ENCODE measurements at regions not wholly inside any gene's neighbourhood (a gene's known extent, or its start where the extent isn't known, plus 50 kb on each side); places are given as distances from the start of the nearest gene placed in this dataset.
"Not testable (repeated sequence)": the region's sequence is repeated elsewhere in the genome, so short reads cannot be mapped to it uniquely, and the experiment has no call there.

GRCh38 chr1:234858722-234859121 lies 248.7 kb upstream of the IRF2BP2 start:
- DNase-seq = no peak

GRCh38 chr1:234856845-234857245 lies 246.9 kb upstream of the IRF2BP2 start:
- no peak for DNase-seq

- DNase-seq = no peak
Observed at GRCh38 chr1:234855851-234856250, 245.9 kb upstream of the IRF2BP2 start.

GRCh38 chr1:234854645-234855039 lies 244.7 kb upstream of the IRF2BP2 start:
- DNase-seq = no peak

DNA sequence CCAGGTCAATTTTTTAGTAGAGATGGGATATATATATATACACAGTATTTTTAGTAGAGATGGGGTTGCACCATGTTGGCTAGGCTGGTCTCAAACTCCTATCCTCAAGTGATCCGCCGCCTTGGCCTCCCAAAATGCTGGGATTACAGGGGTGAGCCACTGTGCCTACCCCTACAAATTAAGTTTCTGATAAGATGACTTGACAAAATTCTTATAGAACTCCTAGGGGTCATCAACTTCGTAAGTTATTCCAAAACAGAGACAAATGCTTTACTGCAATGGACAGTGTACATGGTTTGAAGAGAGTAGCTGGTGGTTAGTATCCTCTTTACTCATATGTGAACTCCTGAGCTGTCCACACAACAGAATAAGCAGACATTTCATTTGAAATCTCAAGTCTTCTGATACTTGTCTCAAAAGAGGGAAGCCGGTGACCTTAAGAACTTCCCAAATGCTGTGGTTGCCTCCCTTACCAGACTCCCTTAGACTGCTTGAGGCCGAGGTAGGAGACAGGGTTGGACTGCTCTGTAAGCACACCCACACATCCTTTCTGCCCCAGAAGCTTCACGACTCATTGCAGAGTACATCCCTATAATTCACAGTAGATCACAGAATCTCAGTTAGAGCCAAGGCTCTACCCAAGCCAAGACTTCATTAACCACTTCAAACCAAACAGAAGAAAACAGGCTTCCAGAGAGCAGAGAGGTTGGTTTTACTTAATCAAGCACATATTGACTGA lies 244.1 kb upstream of the IRF2BP2 start:
- no peak for DNase-seq

- DNase-seq = no peak
Observed at GRCh38 chr1:234852659-234853058, 242.7 kb upstream of the IRF2BP2 start.

DNA sequence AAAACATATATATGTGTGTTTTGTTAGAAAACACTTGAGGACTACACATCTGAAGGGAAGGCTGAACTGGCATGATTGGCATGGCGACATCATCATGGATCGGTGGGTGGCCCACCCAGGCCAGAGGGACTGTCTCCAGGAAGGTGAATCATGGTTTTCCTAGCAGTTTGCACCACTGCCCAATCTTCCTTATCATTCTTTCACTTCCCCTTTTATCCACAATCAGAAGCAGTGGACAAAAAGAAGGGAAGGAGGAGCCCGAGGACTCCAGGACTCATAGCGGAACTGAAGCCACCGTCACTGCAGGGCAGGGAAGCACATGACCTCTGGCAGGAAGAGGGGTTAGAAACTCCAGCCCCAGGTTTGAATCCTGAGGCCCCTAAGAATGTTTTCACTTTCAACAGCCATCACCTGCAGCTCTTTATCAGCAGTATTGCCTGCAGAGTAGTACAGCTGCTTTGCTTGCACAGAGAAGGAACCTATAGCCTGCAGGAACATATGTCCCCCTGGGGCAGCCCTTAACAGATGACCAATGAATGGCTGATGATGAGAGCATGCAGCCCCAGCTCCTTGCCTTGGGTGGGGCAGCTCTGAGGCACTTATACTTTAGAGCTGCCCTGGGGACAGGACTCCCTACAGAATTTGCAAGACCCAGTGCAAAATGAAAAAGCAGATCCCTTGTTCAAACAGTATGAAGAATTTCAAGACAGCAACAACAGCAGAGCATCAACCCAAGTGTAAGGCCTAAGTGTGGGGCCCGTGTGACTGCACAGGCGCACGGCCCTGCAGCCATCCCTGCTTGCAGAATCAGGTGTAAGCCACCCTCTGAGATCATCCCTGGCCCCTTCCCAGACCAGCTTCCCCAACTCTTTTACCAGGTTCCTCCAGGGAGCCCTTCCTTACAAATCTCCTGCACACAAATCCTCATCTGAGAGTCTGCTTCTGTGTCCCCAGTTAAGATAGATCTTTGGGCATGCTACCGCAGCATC lies 241.8 kb upstream of the IRF2BP2 start:
- no peak for DNase-seq

- no peak for DNase-seq
Observed at GRCh38 chr1:234849832-234850231, 239.9 kb upstream of the IRF2BP2 start.

DNA sequence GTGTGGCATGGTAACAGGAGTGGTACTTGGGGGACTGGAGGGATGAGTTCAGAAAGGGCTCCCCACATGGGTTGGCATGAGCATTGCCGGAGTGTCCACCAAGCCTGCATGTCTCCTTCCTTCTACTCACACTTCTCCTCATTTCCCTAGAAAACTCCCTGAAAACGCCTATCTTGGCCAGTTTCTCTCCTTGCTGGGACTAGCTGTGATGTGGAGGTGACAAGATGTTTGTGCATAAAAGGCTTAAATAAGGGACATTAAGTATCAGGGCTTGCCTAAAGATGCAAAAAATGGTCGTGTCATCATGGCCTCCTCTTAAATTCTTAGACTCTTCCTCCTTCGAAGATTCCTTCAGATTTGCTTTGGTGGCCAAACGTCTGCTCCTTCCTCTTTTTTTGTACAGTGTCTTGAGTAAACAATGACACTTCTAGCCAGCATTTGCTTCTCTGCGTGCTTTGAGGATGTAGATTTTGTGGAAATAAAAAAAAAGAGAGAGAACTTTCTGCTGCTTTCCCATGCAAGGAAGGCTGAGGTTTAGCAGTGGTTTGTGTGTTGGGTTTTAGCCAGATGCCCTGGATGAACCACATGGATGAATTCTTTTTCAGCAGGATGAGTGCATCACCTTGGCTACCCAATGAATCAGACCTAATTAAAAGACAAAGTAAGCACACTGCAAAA lies 239.1 kb upstream of the IRF2BP2 start:
- DNase-seq = no peak

DNA sequence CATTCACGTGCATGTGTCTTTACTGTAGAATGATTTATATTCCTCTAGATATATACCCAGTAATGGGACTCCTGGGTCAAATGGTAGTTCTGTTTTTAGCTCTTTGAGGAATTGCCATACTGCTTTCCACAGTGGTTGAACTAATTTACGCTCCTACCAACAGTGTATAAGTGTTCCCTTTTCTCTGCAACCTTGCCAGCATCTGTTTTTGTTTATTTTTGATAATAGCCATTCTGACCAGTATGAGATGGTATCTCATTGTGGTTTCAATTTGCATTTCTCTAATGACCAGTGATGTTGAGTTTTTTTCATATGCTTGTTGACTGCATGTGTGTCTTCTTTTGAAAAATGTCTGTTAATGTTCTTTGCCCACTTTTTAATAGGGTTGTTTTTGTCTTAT lies 236.8 kb upstream of the IRF2BP2 start:
- not testable (repeated sequence) for DNase-seq

DNA sequence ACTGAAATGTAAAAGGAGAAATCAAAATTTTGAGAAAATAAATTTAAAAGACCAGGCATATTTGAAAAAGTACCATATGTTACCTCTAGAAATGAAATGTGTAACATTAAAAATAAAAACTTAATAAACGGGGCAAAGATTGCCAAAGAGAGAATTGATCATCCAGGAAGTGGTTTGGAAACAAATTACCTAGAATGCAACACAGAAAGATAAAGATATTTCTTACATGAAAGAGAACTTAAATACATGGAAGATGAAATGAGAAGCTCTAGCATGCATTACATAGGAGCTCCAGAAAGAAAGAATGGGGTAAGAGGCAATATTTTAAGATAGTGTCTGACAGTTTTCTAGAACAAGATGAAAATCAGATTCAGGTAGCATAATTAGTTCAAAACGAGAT lies 235.9 kb upstream of the IRF2BP2 start:
- no peak for DNase-seq

- DNase-seq = peak; percentile 35
Observed at GRCh38 chr1:234845097-234845660, 235.2 kb upstream of the IRF2BP2 start.

DNA sequence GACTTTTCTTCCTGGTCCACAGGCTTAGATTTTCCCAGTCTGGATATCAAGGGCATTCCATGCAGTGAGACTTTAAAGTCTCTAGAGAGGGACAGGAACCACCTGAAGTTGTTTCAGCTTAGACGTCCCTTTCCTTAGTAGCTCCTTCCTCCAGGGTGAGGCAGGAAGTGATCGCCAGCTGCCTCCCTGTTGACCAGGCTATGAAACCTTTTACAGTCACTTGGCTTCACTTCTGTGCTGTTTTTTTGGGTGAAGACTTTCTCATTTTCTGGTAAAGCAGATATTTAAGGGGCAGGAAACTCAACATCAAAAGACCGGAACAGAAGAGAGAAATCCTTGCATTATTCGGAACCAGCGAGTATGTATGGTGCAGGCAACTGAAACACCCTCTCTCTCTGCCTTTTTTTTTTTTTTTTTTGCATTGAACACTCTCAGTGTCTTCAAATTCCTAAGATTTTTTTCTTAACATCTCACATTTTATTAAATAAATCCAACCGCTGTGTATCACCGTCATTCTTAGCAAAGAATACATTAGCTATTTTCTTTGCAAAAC lies 234.6 kb upstream of the IRF2BP2 start:
- DNase-seq = no peak

GRCh38 chr1:234843946-234844345 lies 234.0 kb upstream of the IRF2BP2 start:
- DNase-seq = no peak

- peak; percentile 42 for DNase-seq
Observed at GRCh38 chr1:234842726-234843641, 233.0 kb upstream of the IRF2BP2 start.

GRCh38 chr1:234841710-234842231 lies 231.8 kb upstream of the IRF2BP2 start:
- no peak for DNase-seq

- no peak for DNase-seq
Observed at GRCh38 chr1:234841281-234841680, 231.3 kb upstream of the IRF2BP2 start.

DNA sequence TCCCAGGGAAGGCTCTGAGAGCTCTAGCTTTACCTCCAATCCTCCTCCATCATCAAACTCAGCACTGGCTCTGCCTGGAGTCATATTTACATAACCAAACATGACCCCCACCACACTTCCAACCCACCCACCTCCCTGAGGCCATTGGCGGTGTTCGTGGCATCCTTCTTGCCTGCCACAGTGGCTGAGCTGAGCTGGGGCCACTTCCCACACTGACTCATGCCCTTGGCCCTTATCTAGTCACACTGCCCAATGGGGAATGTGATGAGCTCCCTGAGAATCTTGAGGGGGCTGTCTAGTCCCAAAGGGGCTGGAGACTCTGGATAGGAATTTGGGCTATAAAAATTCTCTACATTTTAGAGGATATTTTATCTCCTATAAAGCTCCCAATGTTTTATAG lies 230.9 kb upstream of the IRF2BP2 start:
- no peak for DNase-seq

DNA sequence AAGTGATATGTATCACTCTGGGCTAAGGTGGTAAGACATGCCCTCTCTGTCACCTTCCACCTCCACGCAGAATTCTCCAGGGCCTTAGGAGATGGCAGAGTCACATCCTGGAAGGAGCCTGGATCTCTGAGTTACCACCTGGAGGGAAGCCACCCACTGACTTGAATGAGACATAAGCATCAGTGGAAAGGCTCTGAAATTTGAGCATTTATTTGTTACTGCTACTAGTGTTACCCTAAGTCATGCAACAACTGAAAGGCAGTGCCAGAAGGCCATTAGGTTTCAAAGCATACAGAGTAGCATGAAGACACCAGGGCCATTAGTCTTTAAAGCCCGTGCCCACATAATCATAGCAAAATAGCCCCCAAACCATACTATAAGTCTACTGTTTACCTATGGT lies 230.3 kb upstream of the IRF2BP2 start:
- DNase-seq = no peak

DNA sequence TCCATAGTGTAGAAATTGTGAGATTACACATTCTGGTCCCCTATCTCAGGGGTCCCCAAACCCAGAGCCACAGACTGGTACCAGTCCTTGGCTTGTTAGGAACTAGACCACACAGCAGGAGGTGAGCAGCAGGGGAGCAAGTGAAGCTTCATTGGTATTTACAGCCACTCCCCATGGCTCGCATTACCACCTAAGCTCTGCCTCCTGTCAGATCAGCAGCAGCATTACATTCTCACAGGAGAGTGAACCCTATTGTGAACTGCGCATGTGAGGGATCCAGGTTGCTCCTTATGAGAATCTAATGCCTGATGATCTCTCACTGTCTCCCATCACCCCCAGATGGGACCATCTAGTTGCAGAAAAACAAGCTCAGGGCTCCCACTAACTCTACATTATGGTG lies 229.7 kb upstream of the IRF2BP2 start:
- no peak for DNase-seq

DNA sequence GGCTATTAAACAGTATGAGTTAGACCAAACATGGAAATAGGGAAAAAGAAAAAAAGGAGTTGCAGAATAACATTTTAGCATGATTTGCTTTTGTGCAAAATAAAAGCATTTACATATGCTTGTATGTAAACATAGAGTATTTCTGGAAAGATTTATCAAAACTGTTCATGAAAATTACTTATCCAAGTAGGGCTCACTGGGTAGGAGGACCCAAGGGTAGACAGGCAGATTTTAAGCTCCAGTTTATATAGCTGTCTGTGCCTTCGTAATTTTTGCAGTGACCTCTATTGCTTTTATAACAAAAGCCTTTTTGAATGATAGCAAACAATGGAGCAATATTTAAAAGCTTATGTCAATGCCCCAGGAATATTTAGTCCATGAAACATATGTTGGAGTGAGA lies 228.8 kb upstream of the IRF2BP2 start:
- no peak for DNase-seq

Data from T-helper 9 cell (primary cell).